PFSK-1 (cell line): ENCODE measurements at regions not wholly inside any gene's neighbourhood (a gene's known extent, or its start where the extent isn't known, plus 50 kb on each side); places are given as distances from the start of the nearest gene placed in this dataset.

ENCODE experiments used
- FOXP2 ChIP-seq: optimal IDR thresholded peaks from 2 replicates; pipeline ENCODE3; 2011; ENCODE audit warnings: borderline replicate concordance, control low read depth, inconsistent platforms; ENCODE audit not compliant: insufficient read depth; ENCODE audit errors: extremely low read length, extremely low read depth
- POLR2AphosphoS5 ChIP-seq: IDR thresholded peaks from 2 replicates; pipeline ENCODE4 v1.6.1; 2012; ENCODE audit warnings: low read depth, mild to moderate bottlenecking, control low read depth, low read length, moderate library complexity
- REST ChIP-seq, 2 experiments: IDR thresholded peaks; 2 replicates each; pipeline versions ENCODE4 v1.6.1 to v1.8.0; 2011 to 2012; ENCODE audit warnings: low read depth in 2 of 2, low read length in 2 of 2, control low read depth in 1 of 2, inconsistent platforms in 1 of 2, mild to moderate bottlenecking in 1 of 2, moderate library complexity in 1 of 2; ENCODE audit not compliant: insufficient read depth in 1 of 2
- SIN3A ChIP-seq: IDR thresholded peaks from 2 replicates; pipeline ENCODE4 v1.6.1; 2012; ENCODE audit warnings: mild to moderate bottlenecking, low read length, moderate library complexity, borderline replicate concordance; ENCODE audit not compliant: insufficient read depth
- TAF1 ChIP-seq: IDR thresholded peaks from 2 replicates; pipeline ENCODE4 v1.6.1; 2012; ENCODE audit warnings: low read length, control low read depth, borderline replicate concordance; ENCODE audit not compliant: insufficient read depth

- TF ChIP-seq SIN3A (no peak), POLR2AphosphoS5 (no peak), TAF1 (no peak), REST (IDR thresholded peaks at IDR 0.05; ENCODE audit: insufficient read depth in 1 of 2, low read depth in 2 of 2, low read length in 2 of 2) (no peak), FOXP2 (no peak)
These were observed 79.2 kb downstream of the OLIG1 start for GRCh38 chr21:33149181-33149580.

- TF ChIP-seq FOXP2 (no peak), POLR2AphosphoS5 (no peak), TAF1 (no peak), SIN3A (no peak), REST (IDR thresholded peaks at IDR 0.05; ENCODE audit: insufficient read depth in 1 of 2, low read depth in 2 of 2, low read length in 2 of 2) (no peak)
These were observed 77.6 kb upstream of the IFNAR2 start for GRCh38 chr21:33151941-33152731.

DNA sequence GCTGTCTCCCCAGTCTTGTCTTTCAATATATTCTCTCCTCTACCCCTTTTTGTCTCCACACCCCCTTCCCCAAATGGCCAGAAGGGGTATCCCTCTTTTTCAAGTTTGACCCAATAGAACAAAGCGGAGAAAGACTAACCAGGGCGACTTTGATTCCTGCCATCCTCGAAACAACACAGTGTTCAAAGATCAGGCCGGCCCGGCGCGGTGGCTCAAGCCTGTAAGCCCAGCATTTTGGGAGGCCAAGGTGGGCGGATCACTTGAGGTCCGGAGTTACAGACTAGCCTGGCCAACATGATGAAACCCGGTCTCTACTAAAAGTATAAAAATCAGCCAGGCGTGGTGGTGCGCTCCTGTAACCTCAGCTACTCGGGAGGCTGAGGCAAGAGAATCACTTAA lies 77.0 kb upstream of the IFNAR2 start:
- TF ChIP-seq POLR2AphosphoS5 (no peak), SIN3A (no peak), REST (IDR thresholded peaks at IDR 0.05; ENCODE audit: insufficient read depth in 1 of 2, low read depth in 2 of 2, low read length in 2 of 2) (no peak), TAF1 (no peak), FOXP2 (no peak)

GRCh38 chr21:33155005-33155404 lies 74.7 kb upstream of the IFNAR2 start:
- TF ChIP-seq POLR2AphosphoS5 (no peak), TAF1 (no peak), FOXP2 (no peak), REST (IDR thresholded peaks at IDR 0.05; ENCODE audit: insufficient read depth in 1 of 2, low read depth in 2 of 2, low read length in 2 of 2) (no peak), SIN3A (no peak)

- TF ChIP-seq SIN3A (no peak), TAF1 (no peak), POLR2AphosphoS5 (no peak), REST (IDR thresholded peaks at IDR 0.05; ENCODE audit: insufficient read depth in 1 of 2, low read depth in 2 of 2, low read length in 2 of 2) (no peak), FOXP2 (no peak)
These were observed 74.3 kb upstream of the IFNAR2 start for GRCh38 chr21:33155422-33155821.
